GM23338 (cell line): ENCODE measurements at regions not wholly inside any gene's neighbourhood (a gene's known extent, or its start where the extent isn't known, plus 50 kb on each side); places are given as distances from the start of the nearest gene placed in this dataset.
"Not testable (repeated sequence)": the region's sequence is repeated elsewhere in the genome, so short reads cannot be mapped to it uniquely, and the experiment has no call there.

Experiments
- ATAC-seq: fragments of 200-7000 bp; cut with Tn5 transposase; 3 replicates; pipeline ENCODE4 v1.9.1; 2020
- DNase-seq: peaks from one replicate; pipeline ENCODE4 v3.0.0-alpha.2; 2015; ENCODE audit warnings: low spot score
- H2AFZ ChIP-seq: fragments of 200-600 bp; sonication (generic); 2 replicates; pipeline ENCODE4 v1.8.0; 2016; ENCODE audit warnings: antibody characterized with exemption, mild to moderate bottlenecking, moderate library complexity
- H3F3A ChIP-seq: fragments of 200-600 bp; sonication (generic); replicated peaks from 2 replicates; pipeline ENCODE4 v1.8.0; 2017; ENCODE audit warnings: antibody characterized with exemption, mixed run types, low read depth
- H3K27ac ChIP-seq: fragments of 200-600 bp; sonication (generic); 2 replicates; pipeline ENCODE4 v1.6.1; 2016; ENCODE audit warnings: low read depth
- H3K27me3 ChIP-seq: fragments of 200-600 bp; sonication (generic); 2 replicates; pipeline ENCODE4 v1.8.0; 2016; ENCODE audit warnings: mild to moderate bottlenecking, mixed run types, moderate library complexity; ENCODE audit not compliant: insufficient read depth
- H3K36me3 ChIP-seq: fragments of 200-600 bp; sonication (generic); 2 replicates; pipeline ENCODE4 v1.8.0; 2016; ENCODE audit warnings: mild to moderate bottlenecking; ENCODE audit not compliant: insufficient read depth
- H3K4me1 ChIP-seq: fragments of 200-600 bp; sonication (generic); 2 replicates; pipeline ENCODE4 v1.8.0; 2016; ENCODE audit warnings: mild to moderate bottlenecking, moderate library complexity; ENCODE audit not compliant: insufficient read depth
- H3K4me2 ChIP-seq: fragments of 200-600 bp; sonication (generic); 2 replicates; pipeline ENCODE4 v1.7.1; 2017; ENCODE audit warnings: mixed run types
- H3K4me3 ChIP-seq: fragments of 200-600 bp; sonication (generic); 2 replicates; pipeline ENCODE4 v1.6.1; 2016; ENCODE audit warnings: mixed run types
- H3K79me2 ChIP-seq: fragments of 200-600 bp; sonication (generic); replicated peaks from 2 replicates; pipeline ENCODE4 v1.8.0; 2017; ENCODE audit warnings: mild to moderate bottlenecking; ENCODE audit not compliant: insufficient read depth
- H3K9me2 ChIP-seq: fragments of 200-600 bp; sonication (generic); 2 replicates; pipeline ENCODE4 v1.8.0; 2017; ENCODE audit not compliant: insufficient read depth
- H4K20me1 ChIP-seq: fragments of 200-600 bp; sonication (generic); replicated peaks from 2 replicates; pipeline ENCODE4 v1.8.0; 2017; ENCODE audit warnings: mild to moderate bottlenecking; ENCODE audit not compliant: insufficient read depth
- H3K27ac Mint-ChIP-seq: 2 replicates; pipeline ENCODE4 v1.8.0; 2020; ENCODE audit warnings: inconsistent platforms, mild to moderate bottlenecking, moderate library complexity, mixed read lengths
- H3K27me3 Mint-ChIP-seq: 3 replicates; pipeline ENCODE4 v1.8.0; 2022; ENCODE audit warnings: low read depth, mild to moderate bottlenecking, moderate library complexity, mixed read lengths, inconsistent platforms; ENCODE audit not compliant: insufficient read depth, poor library complexity
- H3K36me3 Mint-ChIP-seq: 3 replicates; pipeline ENCODE4 v1.8.0; 2021; ENCODE audit warnings: low read depth, mild to moderate bottlenecking, inconsistent platforms, moderate library complexity, mixed read lengths
- H3K4me1 Mint-ChIP-seq: 3 replicates; pipeline ENCODE4 v1.8.0; 2020; ENCODE audit warnings: mild to moderate bottlenecking, inconsistent platforms, mixed read lengths
- H3K4me3 Mint-ChIP-seq: 3 replicates; pipeline ENCODE4 v1.8.0; 2021; ENCODE audit warnings: moderate library complexity, mild to moderate bottlenecking, inconsistent platforms, mixed read lengths
- H3K9me3 Mint-ChIP-seq: 3 replicates; pipeline ENCODE4 v1.8.0; 2020; ENCODE audit warnings: moderate library complexity, mild to moderate bottlenecking, inconsistent platforms, mixed read lengths
- CTCF ChIP-seq, 2 experiments: fragments of 200-600 bp in 1 of 2; sonication (generic) in 1 of 2; conservative IDR thresholded peaks; 2 replicates each; pipeline versions ENCODE4 v1.5.1 to v1.6.1; 2016 to 2017; ENCODE audit warnings: antibody characterized with exemption in 2 of 2, low read depth in 2 of 2, mild to moderate bottlenecking in 2 of 2, moderate library complexity in 1 of 2
- ETS1 ChIP-seq: IDR thresholded peaks from 2 replicates; pipeline ENCODE4 v1.6.1; 2016; ENCODE audit warnings: antibody characterized with exemption
- EZH2 ChIP-seq: fragments of 200-600 bp; sonication (generic); IDR thresholded peaks from one replicate; pipeline ENCODE4 v1.8.0; 2017; ENCODE audit warnings: antibody characterized with exemption, mild to moderate bottlenecking, low read depth; ENCODE audit not compliant: unreplicated experiment
- EZH2phosphoT487 ChIP-seq: fragments of 200-600 bp; sonication (generic); IDR thresholded peaks from one replicate; pipeline ENCODE4 v1.8.1; 2018; ENCODE audit warnings: antibody characterized with exemption; ENCODE audit not compliant: unreplicated experiment
- JUNB ChIP-seq: IDR thresholded peaks from one replicate; pipeline ENCODE4 v1.6.1; 2016; ENCODE audit warnings: antibody characterized with exemption; ENCODE audit not compliant: unreplicated experiment
- NANOG ChIP-seq: IDR thresholded peaks from 2 replicates; pipeline ENCODE4 v1.6.1; 2016; ENCODE audit warnings: antibody characterized with exemption, borderline replicate concordance
- POLR2AphosphoS5 ChIP-seq: IDR thresholded peaks from 2 replicates; pipeline ENCODE4 v1.6.1; 2016; ENCODE audit warnings: antibody characterized with exemption, low read depth
- ZNF114 ChIP-seq: fragments of 250-450 bp; sonication (Bioruptor Pico); IDR thresholded peaks from 2 replicates; pipeline ENCODE4 v1.5.0; 2020; ENCODE audit warnings: mild to moderate bottlenecking, moderate library complexity
- ZNF331 ChIP-seq: fragments of 250-450 bp; sonication (Bioruptor Pico); IDR thresholded peaks from 2 replicates; pipeline ENCODE4 v1.5.0; 2020; ENCODE audit warnings: low read depth, mild to moderate bottlenecking, moderate library complexity

- H3K9me3 Mint-ChIP-seq, H3K4me3 ChIP-seq, H3K36me3 ChIP-seq, H3K9me2 ChIP-seq, H3K27ac ChIP-seq, H3K4me2 ChIP-seq, H3K36me3 Mint-ChIP-seq, H3K79me2 ChIP-seq, H3F3A ChIP-seq, H2AFZ ChIP-seq, H3K4me3 Mint-ChIP-seq, H3K27me3 ChIP-seq, H3K27ac Mint-ChIP-seq, H4K20me1 ChIP-seq, DNase-seq, ATAC-seq, H3K4me1 ChIP-seq: not testable (repeated sequence)
- Mint-ChIP-seq H3K4me1 (peaks cover 14% of the 10 kb centered on the region), H3K27me3 (peaks cover 12% of the 10 kb centered on the region)
These were observed 117.9 kb upstream of the PPP1R26 start for GRCh38 chr9:135361668-135362067.

GRCh38 chr9:135363596-135363995, 116.0 kb upstream of the PPP1R26 start:
- H4K20me1 ChIP-seq: no peaks in the 10 kb centered on the region
- TF ChIP-seq ZNF114 (CRISPR knock-in tag) (no peak), EZH2 (no peak), POLR2AphosphoS5 (no peak), NANOG (no peak), ZNF331 (no peak), JUNB (no peak)
- H3K4me1 ChIP-seq: peaks cover 7% of the 10 kb centered on the region; the same call in 1 of the 2 replicates
- DNase-seq: no peak
- Mint-ChIP-seq H3K27me3 (peaks cover 13% of the 10 kb centered on the region), H3K9me3 (peaks cover 14% of the 10 kb centered on the region), H3K4me1 (peaks cover 18% of the 10 kb centered on the region), H3K4me3 (no peak overlapping the region), H3K36me3 (peaks cover 4% of the 10 kb centered on the region; the same call in 2 of the 3 replicates), H3K27ac (no peak overlapping the region)
- no peaks in the 10 kb centered on the region for H3K36me3 ChIP-seq
- no peak overlapping the region for H2AFZ ChIP-seq
- H3K9me2 ChIP-seq: no peaks in the 10 kb centered on the region
- no peak overlapping the region for H3K4me3 ChIP-seq
- H3F3A ChIP-seq: no peaks in the 10 kb centered on the region
- H3K27ac ChIP-seq: no peak overlapping the region
- H3K79me2 ChIP-seq: no peaks in the 10 kb centered on the region
- H3K4me2 ChIP-seq: no peak overlapping the region
- no peaks in the 10 kb centered on the region for H3K27me3 ChIP-seq
- ATAC-seq: no peak

- peaks cover 15% of the 10 kb centered on the region for H3K9me3 Mint-ChIP-seq
- Histone ChIP-seq H3K27me3 (no peaks in the 10 kb centered on the region), H3K9me2 (no peaks in the 10 kb centered on the region), H3K4me2 (no peak overlapping the region), H3F3A (no peaks in the 10 kb centered on the region), H3K79me2 (no peaks in the 10 kb centered on the region), H2AFZ (0 out of 2 replicates have a peak overlapping the region, but pooled peaks have one; percentile 43), H3K27ac (no peak overlapping the region), H4K20me1 (no peaks in the 10 kb centered on the region), H3K4me3 (no peak overlapping the region), H3K4me1 (peaks cover 7% of the 10 kb centered on the region; the same call in 1 of the 2 replicates), H3K36me3 (no peaks in the 10 kb centered on the region)
- no peak for DNase-seq
- peaks cover 10% of the 10 kb centered on the region for H3K27me3 Mint-ChIP-seq
- no peak overlapping the region for H3K4me3 Mint-ChIP-seq
- H3K36me3 Mint-ChIP-seq: peaks cover 5% of the 10 kb centered on the region; the same call in 2 of the 3 replicates
- H3K4me1 Mint-ChIP-seq: peaks cover 22% of the 10 kb centered on the region
- ATAC-seq: peak; percentile 68
- H3K27ac Mint-ChIP-seq: no peak overlapping the region
- TF ChIP-seq NANOG (no peak), EZH2phosphoT487 (no peak), CTCF (conservative IDR thresholded peaks at IDR 0.05; ENCODE audit: low read depth in 2 of 2) (no peak), POLR2AphosphoS5 (no peak), ETS1 (no peak), EZH2 (no peak)
These were observed 114.4 kb upstream of the PPP1R26 start for GRCh38 chr9:135365013-135365768.
